ENCODE measurements at regions not wholly inside any gene's neighbourhood (a gene's known extent, or its start where the extent isn't known, plus 50 kb on each side); places are given as distances from the start of the nearest gene placed in this dataset.

DNA sequence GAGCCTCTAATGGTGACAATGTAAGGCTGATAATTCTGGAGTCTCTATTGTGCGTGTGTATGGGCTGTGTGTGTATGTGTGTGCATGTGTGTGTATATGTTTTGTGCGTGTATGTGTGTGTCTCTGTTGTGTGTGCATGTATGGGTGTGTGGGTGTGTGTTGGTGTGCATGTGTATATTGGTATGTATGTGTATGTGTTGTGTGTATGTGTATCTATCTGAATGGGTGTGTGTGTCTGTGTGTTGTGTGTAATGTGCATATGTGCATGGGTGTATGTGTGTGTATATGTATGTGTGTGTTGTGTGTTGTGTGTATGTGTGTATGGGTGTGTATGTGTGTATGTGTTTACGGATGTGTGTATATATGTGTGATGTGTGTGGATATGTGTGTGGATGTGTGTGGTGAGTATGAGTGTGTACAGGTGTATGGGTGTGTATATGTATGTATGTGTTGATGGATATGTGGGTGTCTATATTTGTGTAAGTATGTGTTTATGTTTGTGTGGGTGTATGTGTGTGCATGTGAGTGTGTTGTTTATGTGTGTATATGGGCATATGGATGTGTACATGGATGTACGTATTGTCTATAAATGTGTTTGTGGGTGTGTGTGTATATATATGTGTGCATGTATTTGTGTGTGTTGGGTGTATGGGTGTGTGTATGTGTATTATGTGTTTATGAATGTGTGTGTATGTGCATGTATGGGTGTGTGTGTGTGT is 366.7 kb downstream of the UQCRFS1 start:
- no peak overlapping the region for H3K4me3 ChIP-seq
- DNase-seq (ENCODE audit: low read depth in 1 of 2, low spot score in 1 of 2): no peak
- TF ChIP-seq JUN (IDR thresholded peaks at IDR 0.05) (no peak), JUNB (IDR thresholded peaks at IDR 0.05) (no peak)
- H3K4me2 ChIP-seq: no peak overlapping the region
- no peak overlapping the region for H3K27ac ChIP-seq
- no peaks in the 10 kb centered on the region for H3K4me1 ChIP-seq
- ChIA-PET CTCF (no interaction called here), POLR2A (no interaction called here)
- no peak for ATAC-seq
- 45% methylated on average over 4 of the region's 4 CpGs for WGBS (ENCODE audit: missing lambda C conversion rate)
- H3K9me3 ChIP-seq: peaks cover 4% of the 10 kb centered on the region; the same call in 2 of the 3 replicates
- FAIRE-seq: peak; percentile 92

DNA sequence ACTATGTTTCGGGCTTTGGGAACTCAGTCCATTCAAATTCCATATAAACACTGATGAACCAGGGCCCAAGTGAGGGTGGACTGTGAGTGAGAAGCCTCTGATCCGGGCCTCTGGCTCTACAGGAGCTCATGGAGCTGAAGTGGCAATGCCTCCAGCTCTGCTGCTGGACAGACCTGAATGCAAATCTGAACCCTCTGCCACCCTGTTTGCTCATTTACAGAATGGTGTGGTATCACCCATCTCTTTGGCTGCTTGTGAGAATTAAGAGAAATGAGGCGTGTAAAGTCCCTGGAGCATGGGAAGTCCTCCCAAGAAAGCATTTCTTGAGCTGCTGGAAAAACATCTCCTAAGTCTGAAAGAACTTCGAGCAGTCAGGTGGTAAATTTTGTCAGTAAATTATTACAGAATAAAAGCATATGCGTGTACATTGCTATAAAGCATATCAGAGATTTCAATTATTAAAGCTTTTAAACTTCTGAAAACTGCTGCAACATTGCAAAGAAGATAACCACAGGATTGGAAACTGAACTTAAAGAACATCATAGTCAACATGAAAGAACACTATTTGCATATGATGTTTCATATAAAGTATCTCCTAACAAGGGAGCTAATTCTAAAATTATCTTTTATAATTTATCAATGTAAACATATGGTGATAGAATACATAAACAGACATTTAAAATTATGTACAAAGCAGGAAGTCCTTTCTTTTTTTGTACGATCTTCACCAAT is 369.0 kb downstream of the UQCRFS1 start:
- ChIA-PET POLR2A (no interaction called here), CTCF (no interaction called here)
- H3K27ac ChIP-seq: no peak overlapping the region
- no peak overlapping the region for H3K4me3 ChIP-seq
- H3K4me2 ChIP-seq: no peak overlapping the region
- no peak for FAIRE-seq
- DNase-seq (ENCODE audit: low read depth in 1 of 2, low spot score in 1 of 2): no peak
- no peak for TF ChIP-seq HOXB5 (CRISPR knock-in tag; IDR thresholded peaks at IDR 0.05)
- ATAC-seq: no peak
- no peaks in the 10 kb centered on the region for H3K4me1 ChIP-seq
- H3K9me3 ChIP-seq: no peaks in the 10 kb centered on the region; the same call in 2 of the 3 replicates
- WGBS (ENCODE audit: missing lambda C conversion rate): 8% methylated on average over 6 of the region's 6 CpGs

DNA sequence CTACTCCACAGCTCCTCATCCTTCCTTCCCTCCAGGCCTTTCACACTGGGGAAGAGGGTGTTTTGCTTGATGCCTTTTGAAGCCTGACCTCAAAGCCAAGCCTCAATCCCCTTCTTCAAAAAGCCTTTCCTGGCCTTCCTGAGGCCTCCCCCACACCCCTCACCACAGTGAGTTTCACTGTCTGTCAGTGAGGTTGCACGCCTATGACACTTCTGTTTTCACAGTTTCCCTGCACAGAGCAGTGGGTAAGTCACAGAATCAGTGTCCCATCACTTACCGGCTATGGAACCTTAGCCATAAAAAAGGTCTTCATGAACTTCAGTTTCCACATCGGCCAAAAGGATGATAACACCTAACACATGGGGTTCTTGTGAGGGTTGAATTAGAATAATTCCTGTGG is 371.4 kb downstream of the UQCRFS1 start:
- ATAC-seq (no peak), FAIRE-seq (no peak), DNase-seq (ENCODE audit: low read depth in 1 of 2, low spot score in 1 of 2) (no peak)
- no peak overlapping the region for H3K4me3 ChIP-seq
- WGBS (ENCODE audit: missing lambda C conversion rate): 53% methylated on average over 3 of the region's 3 CpGs
- no peak overlapping the region for H3K27ac ChIP-seq
- no peak overlapping the region for H3K4me2 ChIP-seq
- CTCF ChIA-PET: interaction anchor here (0.7 kb wide), 2 partner anchors 215 to 963 kb away, joined by 4 read pairs; no protein-coding TSS in a partner anchor
- TF ChIP-seq, protein P1, sequence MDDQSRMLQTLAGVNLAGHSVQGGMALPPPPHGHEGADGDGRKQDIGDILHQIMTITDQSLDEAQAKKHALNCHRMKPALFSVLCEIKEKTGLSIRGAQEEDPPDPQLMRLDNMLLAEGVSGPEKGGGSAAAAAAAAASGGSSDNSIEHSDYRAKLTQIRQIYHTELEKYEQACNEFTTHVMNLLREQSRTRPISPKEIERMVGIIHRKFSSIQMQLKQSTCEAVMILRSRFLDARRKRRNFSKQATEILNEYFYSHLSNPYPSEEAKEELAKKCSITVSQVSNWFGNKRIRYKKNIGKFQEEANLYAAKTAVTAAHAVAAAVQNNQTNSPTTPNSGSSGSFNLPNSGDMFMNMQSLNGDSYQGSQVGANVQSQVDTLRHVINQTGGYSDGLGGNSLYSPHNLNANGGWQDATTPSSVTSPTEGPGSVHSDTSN (IDR thresholded peaks at IDR 0.05): no peak
- TF ChIP-seq FOSL2 (IDR thresholded peaks at IDR 0.05): no peak
- no peak for TF ChIP-seq FOSL2 (CRISPR knock-in tag; IDR thresholded peaks at IDR 0.05)
- no peak for TF ChIP-seq MAFK (IDR thresholded peaks at IDR 0.05; ENCODE audit: partially characterized antibody)
- TF ChIP-seq, protein P2, sequence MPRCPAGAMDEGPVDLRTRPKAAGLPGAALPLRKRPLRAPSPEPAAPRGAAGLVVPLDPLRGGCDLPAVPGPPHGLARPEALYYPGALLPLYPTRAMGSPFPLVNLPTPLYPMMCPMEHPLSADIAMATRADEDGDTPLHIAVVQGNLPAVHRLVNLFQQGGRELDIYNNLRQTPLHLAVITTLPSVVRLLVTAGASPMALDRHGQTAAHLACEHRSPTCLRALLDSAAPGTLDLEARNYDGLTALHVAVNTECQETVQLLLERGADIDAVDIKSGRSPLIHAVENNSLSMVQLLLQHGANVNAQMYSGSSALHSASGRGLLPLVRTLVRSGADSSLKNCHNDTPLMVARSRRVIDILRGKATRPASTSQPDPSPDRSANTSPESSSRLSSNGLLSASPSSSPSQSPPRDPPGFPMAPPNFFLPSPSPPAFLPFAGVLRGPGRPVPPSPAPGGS (IDR thresholded peaks at IDR 0.05): no peak
- no peak for TF ChIP-seq ESRRA (IDR thresholded peaks at IDR 0.05; ENCODE audit: borderline replicate concordance, low read length)
- no peak for TF ChIP-seq RFX5 (IDR thresholded peaks at IDR 0.05)
- no peak for TF ChIP-seq TFCP2L1 (CRISPR knock-in tag; IDR thresholded peaks at IDR 0.05)
- H3K4me1 ChIP-seq: no peaks in the 10 kb centered on the region
- POLR2A ChIA-PET: no interaction called here
- no peaks in the 10 kb centered on the region; the same call in 2 of the 3 replicates for H3K9me3 ChIP-seq

DNA sequence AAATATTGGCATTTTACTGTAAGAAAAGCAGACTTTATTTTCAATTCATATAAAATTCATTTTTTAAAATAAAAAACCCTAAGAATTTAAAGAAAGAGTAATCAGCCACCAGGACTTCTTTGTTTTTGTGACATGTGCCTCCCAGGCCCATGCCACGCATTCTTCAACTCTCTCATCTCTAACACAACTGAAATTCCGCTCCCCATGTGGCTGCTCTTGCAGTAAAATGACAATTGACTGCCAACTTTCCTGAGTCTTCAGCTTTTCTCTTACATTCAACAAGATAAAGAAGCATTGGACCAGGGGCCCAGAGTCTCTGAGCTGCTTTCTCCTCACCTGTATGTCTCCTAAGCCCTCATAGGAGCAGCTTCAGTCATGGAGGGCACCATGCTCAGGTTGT is 372.1 kb downstream of the UQCRFS1 start:
- Histone ChIP-seq H3K4me1 (no peaks in the 10 kb centered on the region), H3K4me2 (no peak overlapping the region), H3K4me3 (no peak overlapping the region), H3K9me3 (no peaks in the 10 kb centered on the region; the same call in 2 of the 3 replicates), H3K27ac (no peak overlapping the region)
- DNase-seq (ENCODE audit: low read depth in 1 of 2, low spot score in 1 of 2): no peak
- TF ChIP-seq ZFP36 (IDR thresholded peaks at IDR 0.05; ENCODE audit: borderline replicate concordance, partially characterized antibody): no peak
- TF ChIP-seq SMC3 (IDR thresholded peaks at IDR 0.05): no peak
- no peak for TF ChIP-seq SREBF2 (IDR thresholded peaks at IDR 0.05)
- no peak for TF ChIP-seq POLR2AphosphoS2 (conservative IDR thresholded peaks at IDR 0.05; ENCODE audit: low read length)
- TF ChIP-seq, protein P3, sequence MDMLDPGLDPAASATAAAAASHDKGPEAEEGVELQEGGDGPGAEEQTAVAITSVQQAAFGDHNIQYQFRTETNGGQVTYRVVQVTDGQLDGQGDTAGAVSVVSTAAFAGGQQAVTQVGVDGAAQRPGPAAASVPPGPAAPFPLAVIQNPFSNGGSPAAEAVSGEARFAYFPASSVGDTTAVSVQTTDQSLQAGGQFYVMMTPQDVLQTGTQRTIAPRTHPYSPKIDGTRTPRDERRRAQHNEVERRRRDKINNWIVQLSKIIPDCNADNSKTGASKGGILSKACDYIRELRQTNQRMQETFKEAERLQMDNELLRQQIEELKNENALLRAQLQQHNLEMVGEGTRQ (IDR thresholded peaks at IDR 0.05): no peak
- no peak for TF ChIP-seq HOXB13 (CRISPR knock-in tag; IDR thresholded peaks at IDR 0.05; ENCODE audit: low read depth)
- TF ChIP-seq TP53 (CRISPR knock-in tag; IDR thresholded peaks at IDR 0.05): no peak
- no peak for TF ChIP-seq JUN (IDR thresholded peaks at IDR 0.05)
- TF ChIP-seq, protein P2 (IDR thresholded peaks at IDR 0.05): no peak
- TF ChIP-seq TFCP2L1 (CRISPR knock-in tag; IDR thresholded peaks at IDR 0.05): no peak
- no peak for TF ChIP-seq ZSCAN20 (CRISPR knock-in tag; IDR thresholded peaks at IDR 0.05)
- TF ChIP-seq, protein P4, sequence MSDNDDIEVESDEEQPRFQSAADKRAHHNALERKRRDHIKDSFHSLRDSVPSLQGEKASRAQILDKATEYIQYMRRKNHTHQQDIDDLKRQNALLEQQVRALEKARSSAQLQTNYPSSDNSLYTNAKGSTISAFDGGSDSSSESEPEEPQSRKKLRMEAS (IDR thresholded peaks at IDR 0.05): no peak
- TF ChIP-seq GATA3 (IDR thresholded peaks at IDR 0.05; ENCODE audit: borderline replicate concordance): no peak
- 6% methylated on average over 2 of the region's 2 CpGs for WGBS (ENCODE audit: missing lambda C conversion rate)
- ChIA-PET POLR2A (no interaction called here), CTCF (interaction anchor here (1.0 to 1.4 kb wide), 3 partner anchors 12 to 38 kb away, joined by 3 to 4 read pairs (median 3); no protein-coding TSS in a partner anchor)
- 0 out of 6 replicates have a peak, but pooled peaks of 1 of the 2 experiments have one; percentile 52 for ATAC-seq
- FAIRE-seq: no peak

All from A549 (cell line).